Umbilical cord (tissue), 1 donor: ENCODE measurements at regions not wholly inside any gene's neighbourhood (a gene's known extent, or its start where the extent isn't known, plus 50 kb on each side); places are given as distances from the start of the nearest gene placed in this dataset.

ENCODE experiments used
- DNase-seq: peaks from one replicate; pipeline ENCODE4 v3.0.0-alpha.2; 2015; ENCODE audit warnings: low spot score

GRCh38 chr15:35852818-35853624 lies 307.1 kb upstream of the DPH6 start:
- DNase-seq: no peak

DNA sequence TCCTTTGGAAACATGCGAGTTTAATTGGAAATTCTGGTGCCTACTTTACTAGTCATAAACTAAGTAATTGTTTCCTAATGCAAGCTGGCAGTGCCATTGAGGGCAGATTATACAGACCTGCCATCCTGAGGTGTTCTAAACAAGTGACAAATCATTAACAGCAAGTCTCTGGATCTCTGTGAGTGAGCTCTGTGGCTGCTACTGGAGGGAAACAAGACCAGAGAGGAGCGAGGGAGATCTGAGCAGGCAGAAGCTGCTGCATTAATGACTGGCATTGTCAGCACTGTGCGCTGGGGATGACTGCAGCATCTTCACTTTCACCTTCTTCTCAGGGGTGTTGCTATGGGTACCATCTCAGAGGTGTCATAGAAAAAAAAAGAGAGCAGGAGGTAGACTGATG lies 308.4 kb upstream of the DPH6 start:
- DNase-seq: no peak

DNA sequence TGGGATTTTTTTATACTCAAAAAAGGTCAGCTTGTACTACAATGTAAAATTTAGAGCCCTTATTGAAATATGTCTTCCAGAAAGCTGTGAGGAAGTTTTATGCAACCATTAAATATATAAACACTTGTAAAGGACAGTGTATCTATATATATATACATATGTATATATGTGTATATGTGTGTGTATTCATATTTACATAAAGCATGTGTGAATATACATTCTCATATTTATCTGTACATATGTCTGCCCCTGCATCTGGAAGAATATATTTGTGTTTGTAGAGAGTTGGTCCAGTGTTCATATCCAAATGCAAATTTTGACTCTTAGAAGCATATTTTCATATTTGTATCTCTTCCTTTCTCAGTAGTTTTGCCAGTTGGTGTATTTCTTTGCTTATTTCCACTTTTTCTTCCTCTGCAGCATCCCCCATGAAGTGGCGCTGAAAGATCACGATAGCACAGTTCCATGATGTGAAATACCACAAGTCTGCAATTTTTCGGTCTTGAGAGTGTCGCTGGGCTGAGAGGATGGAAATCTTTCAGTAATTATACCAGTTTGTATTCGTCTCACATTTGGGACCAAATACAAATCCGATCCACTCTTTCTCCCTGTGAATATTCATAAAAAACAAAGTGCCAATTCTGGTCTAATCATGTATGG lies 311.7 kb upstream of the DPH6 start:
- no peak for DNase-seq

- DNase-seq: no peak
Observed at GRCh38 chr15:35858707-35859106, 312.7 kb upstream of the DPH6 start.

- DNase-seq: no peak
Observed at GRCh38 chr15:35863655-35864054, 317.7 kb upstream of the DPH6 start.

DNA sequence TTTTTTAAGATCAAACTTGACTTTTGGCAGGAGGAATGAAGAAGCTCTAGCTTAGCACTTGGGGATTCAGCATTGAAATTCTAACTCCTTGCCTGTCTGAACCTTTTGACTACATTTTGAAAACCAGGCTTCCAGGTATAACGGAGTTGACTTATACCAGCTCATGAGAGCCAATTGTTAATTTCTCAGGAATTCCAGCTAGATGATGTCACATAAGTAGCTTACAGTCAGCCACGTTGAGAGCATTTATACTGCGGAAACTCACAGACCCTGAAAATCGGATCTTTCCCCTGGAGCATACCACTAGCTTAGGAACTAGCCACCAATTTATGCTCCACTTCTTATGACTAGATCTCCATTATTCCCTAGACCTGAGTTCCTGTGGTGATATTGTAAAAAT lies 321.4 kb upstream of the DPH6 start:
- no peak for DNase-seq

GRCh38 chr15:35871282-35871681 lies 325.3 kb upstream of the DPH6 start:
- DNase-seq: no peak

DNA sequence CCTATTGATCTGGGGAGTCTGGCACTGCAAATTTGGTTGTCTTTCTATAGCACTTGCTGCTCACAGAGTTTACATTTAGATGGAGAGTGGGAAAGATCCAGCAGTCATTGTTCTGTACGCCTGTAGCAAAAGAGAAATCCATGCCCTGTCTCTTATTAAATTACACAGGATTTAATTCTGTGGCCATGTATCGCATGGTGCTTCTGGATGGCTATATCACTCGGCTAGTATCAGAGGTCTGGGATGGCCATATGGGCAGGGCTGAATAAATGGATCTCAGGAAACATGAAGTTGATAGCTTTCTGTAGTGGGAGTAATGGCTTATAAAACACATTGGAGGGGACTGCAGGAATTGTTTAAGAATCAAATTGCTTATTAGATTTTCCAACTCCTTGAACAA lies 325.8 kb upstream of the DPH6 start:
- no peak for DNase-seq

DNA sequence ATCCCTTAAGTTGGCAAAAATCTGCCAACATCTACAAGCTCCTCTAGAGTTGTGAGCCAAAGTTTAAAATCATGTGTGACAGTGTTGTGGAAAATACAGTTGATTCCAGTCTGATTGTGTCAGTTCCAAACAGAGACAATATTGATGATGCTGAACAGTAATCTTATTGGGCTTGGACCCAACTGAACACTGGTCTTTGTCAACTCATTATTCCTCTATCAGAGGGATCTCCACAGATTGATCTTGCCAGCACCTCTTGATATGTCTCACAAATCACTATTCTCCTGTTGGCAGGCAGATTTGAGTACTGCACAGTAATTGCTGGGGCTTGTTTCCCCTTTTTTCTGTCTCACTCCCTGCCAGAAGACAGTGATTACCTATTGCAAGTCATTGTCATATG lies 326.6 kb upstream of the DPH6 start:
- DNase-seq: no peak

GRCh38 chr15:35874260-35874905 lies 328.4 kb upstream of the DPH6 start:
- no peak for DNase-seq

GRCh38 chr15:35876762-35877161 lies 330.8 kb upstream of the DPH6 start:
- DNase-seq: no peak

DNA sequence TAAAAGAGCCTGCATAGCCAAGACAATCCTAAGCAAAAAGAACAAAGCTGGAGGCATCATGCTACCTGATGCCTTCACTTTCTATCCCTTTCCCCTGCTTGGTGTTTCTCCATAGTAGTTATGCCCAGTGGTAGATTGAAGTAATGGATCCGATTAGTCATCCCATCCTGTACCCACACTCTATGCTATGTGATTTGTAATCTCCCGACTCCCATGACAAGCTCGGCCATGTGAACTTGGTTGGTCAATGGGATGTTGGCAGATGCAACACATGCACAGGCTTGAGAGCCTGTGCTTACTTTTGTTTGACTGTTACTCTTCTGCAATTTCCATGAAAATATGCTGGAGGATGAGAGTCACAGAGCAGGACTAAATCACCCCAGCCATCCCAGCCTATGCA lies 334.9 kb upstream of the DPH6 start:
- DNase-seq: no peak

DNA sequence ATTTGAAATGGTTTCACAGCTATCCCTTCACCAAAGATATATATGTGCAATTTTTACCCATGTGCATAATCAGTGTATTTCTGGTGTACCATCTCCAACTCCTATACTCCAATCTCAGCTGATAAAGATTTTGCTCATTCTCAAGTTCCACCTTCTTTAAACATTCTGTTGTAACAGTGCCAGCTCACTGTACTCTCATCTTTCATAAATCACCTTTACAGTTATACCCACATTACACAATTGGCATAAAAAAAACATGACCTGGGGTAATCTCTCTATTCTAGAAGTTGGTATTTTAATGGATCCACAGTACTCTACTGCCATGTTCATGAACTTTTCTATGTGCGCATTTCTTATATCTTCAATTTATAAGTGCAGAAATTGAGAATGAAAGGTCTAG lies 339.9 kb upstream of the DPH6 start:
- DNase-seq: no peak

- DNase-seq: no peak
Observed at GRCh38 chr15:35886765-35887164, 340.8 kb upstream of the DPH6 start.

DNA sequence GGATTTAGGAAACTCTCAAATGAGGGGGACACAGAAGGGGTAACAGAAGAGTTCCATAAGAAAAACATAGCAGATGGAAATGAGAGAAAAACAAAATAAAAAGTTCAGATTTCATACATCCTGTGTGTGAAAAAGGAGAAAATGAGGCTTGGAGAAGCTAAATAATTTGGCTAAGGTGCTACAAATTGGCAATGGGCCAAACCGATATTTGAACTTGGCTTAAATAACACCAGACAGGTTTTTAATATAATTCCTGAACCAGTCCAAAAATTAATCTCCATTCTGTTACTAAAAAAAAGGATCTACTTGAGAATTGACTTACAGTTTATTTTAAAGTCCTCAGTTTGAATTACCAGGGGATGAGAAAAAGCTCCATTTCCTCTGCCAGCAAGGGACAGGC lies 342.9 kb upstream of the DPH6 start:
- DNase-seq: no peak

DNA sequence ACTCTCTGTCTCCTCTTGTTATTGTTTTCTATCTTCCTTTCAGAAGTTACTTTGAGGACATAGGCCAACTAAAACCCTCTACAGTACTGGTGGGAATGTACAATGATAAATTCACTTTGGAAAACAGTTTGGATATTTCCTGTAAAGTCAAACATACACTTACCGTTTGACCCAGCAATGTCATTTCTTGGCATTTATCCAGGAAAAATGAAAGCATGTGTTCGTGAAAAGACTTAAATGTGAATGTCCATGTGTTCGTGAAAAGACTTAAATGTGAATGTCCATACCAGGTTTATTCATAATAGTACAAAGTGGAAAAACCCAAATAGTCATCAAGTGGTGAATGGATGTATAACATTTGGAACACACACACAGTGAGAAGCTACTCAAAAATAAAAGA lies 361.5 kb upstream of the DPH6 start:
- no peak for DNase-seq

DNA sequence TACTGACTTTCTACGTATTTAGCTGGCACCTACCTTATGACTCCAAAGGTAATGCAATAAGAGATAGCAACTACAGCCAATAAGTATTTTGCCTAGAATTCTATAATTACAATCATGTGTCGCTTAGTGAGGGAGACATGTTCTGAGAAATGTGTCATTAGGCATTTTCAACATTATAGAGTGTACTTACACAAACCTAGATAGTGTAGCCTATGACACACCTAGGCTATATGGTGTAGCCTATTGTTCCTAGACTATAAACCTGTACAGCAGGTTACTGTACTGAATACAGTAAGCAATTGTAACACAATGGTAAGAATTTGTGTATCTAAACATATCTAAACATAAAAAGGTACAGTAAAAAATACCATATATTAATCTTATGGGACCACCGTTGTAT lies 363.4 kb upstream of the DPH6 start:
- no peak for DNase-seq

DNA sequence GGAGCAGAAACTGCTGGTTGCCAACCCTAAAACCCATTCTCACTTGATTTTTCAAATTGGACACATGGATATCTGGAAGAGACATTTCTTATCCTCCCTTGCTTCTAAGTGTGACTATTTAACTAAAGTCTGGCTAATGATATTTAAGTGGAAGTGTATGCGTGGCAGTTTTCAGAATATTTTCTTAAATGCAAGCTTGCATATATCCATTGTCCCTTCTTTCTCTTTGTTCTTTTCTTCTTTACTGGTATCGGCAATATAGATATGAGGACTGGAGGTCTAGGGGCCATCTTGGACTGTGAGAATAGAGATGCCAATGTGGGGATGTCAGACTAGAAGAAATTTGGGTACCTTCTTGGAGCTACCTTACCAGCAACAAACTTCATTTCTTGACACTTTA lies 364.3 kb upstream of the DPH6 start:
- no peak for DNase-seq

DNA sequence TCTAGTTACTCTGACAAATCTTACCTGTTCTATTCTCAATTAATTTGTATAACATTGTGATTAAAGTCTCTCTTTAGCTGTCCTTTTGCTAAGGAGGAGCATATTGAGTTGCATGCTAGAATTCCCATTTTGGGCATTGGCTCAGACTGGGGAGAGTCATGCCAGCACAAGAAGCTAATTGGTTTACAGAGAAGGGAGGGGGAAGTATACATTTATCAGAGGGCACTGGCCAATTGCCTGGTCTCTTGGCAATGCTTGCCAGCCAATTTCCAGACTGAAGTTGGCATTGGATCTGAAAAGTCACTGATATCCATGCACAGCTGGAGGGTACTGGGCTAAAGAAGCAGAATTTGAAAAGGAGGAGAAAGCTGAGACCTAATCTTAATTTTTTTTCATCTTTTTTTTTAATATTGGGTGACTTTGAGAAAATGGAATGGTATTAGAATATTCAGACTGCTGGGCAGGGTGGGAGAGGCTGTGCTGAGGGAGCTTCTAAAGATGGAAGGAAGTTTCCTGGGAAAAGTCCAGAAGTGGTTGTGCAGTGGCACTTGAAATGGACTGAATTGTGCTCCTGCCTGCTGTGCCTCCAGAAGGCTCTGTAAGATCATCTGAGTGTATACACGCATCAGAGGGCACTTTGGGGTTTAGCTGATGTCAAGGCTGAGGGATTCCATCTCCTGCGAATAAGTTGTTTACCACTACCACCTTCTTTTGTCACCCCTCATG lies 365.2 kb upstream of the DPH6 start:
- DNase-seq: no peak

DNA sequence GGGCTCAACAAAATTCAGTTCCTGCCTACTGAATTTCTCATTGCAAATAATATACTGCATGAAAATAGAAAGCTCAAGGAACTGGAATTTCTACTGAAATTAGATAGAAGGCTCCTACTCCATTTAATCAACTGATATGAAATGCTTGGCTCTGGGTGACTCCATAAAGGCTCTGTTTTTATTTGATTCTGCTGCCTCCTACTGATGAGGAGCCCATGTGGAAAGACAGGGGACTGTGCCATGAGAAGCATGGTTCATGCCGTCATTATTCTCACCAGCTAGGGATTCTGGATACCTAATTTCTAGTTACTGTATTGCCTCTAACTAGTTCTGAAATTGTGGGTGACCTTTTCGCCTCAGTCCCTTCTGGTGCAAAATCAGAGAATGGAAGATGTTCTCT lies 366.2 kb upstream of the DPH6 start:
- no peak for DNase-seq

GRCh38 chr15:35914573-35914972 lies 368.6 kb upstream of the DPH6 start:
- DNase-seq: no peak

GRCh38 chr15:35921046-35921445 lies 375.1 kb upstream of the DPH6 start:
- no peak for DNase-seq
